Astrocyte (in vitro differentiated cells and primary cell): ENCODE measurements at regions not wholly inside any gene's neighbourhood (a gene's known extent, or its start where the extent isn't known, plus 50 kb on each side); places are given as distances from the start of the nearest gene placed in this dataset.
"Not testable (repeated sequence)": the region's sequence is repeated elsewhere in the genome, so short reads cannot be mapped to it uniquely, and the experiment has no call there.

Experiments
- CTCF ChIP-seq: IDR thresholded peaks from 2 replicates; pipeline ENCODE4 v1.5.1; 2011; ENCODE audit warnings: low read depth, mild to moderate bottlenecking, inconsistent platforms, low read length, moderate library complexity; ENCODE audit not compliant: insufficient read depth
- EZH2 ChIP-seq: IDR thresholded peaks from 2 replicates; pipeline ENCODE4 v1.6.1; 2012; ENCODE audit warnings: mild to moderate bottlenecking, low read length, inconsistent platforms; ENCODE audit not compliant: insufficient read depth

GRCh38 chrX:11905933-11906332 lies 147.9 kb downstream of the MSL3 start:
- TF ChIP-seq CTCF, EZH2: not testable (repeated sequence)
